Muscle layer of duodenum (tissue), 2 donors: ENCODE measurements at regions not wholly inside any gene's neighbourhood (a gene's known extent, or its start where the extent isn't known, plus 50 kb on each side); places are given as distances from the start of the nearest gene placed in this dataset.

Source experiments
- H3K27ac ChIP-seq: one replicate; pipeline ENCODE4 v1.7.0; 2013; ENCODE audit warnings: mild to moderate bottlenecking, low read length
- H3K27me3 ChIP-seq: one replicate; pipeline ENCODE4 v1.7.0; 2013; ENCODE audit warnings: low read depth, mild to moderate bottlenecking, control low read depth, low read length
- H3K36me3 ChIP-seq, 2 donors: one replicate each; pipeline ENCODE4 v1.7.0; 2013; ENCODE audit warnings: low read length in 2 of 2, control low read depth in 1 of 2, mild to moderate bottlenecking in 1 of 2; ENCODE audit not compliant: insufficient read depth in 2 of 2, control insufficient read depth in 1 of 2
- H3K4me1 ChIP-seq, 2 donors: one replicate each; pipeline ENCODE4 v1.7.0; 2013; ENCODE audit warnings: low read length in 2 of 2, mild to moderate bottlenecking in 2 of 2, control low read depth in 1 of 2, moderate library complexity in 1 of 2; ENCODE audit not compliant: insufficient read depth in 2 of 2, control insufficient read depth in 1 of 2
- H3K4me3 ChIP-seq, 2 donors: one replicate each; pipeline ENCODE4 v1.7.0; 2013; ENCODE audit warnings: low read length in 2 of 2, low read depth in 1 of 2, mild to moderate bottlenecking in 1 of 2
- H3K9me3 ChIP-seq, 2 donors: one replicate each; pipeline ENCODE4 v1.7.0; 2013; ENCODE audit warnings: low read length in 2 of 2, control low read depth in 1 of 2, mild to moderate bottlenecking in 1 of 2; ENCODE audit not compliant: control insufficient read depth in 1 of 2
- donor health status: healthy.

DNA sequence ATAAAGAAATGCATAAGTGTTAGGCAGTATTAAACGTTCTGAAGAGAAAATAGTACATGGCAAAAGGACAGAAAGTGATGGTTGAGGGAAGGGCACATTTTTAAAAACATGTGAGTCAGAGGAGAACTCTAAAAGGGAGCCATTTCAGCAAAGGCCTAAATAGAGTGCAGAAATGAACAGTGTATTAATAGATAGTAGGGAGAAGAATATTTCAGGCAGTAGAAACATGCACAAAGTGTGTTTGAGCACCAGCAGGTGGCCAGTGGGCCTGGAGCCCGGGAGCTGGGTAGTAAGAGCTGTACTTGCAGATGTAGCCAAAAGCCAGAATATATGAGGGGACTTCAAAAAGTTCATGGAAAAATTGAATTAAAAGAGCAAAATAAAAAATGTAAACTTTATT, 288.1 kb upstream of the FIGN start:
- Histone ChIP-seq H3K27ac (no peak overlapping the region), H3K4me1 (no peaks in the 10 kb centered on the region), H3K4me3 (no peak overlapping the region), H3K36me3 (no peaks in the 10 kb centered on the region), H3K27me3 (no peaks in the 10 kb centered on the region), H3K9me3 (no peaks in the 10 kb centered on the region)

DNA sequence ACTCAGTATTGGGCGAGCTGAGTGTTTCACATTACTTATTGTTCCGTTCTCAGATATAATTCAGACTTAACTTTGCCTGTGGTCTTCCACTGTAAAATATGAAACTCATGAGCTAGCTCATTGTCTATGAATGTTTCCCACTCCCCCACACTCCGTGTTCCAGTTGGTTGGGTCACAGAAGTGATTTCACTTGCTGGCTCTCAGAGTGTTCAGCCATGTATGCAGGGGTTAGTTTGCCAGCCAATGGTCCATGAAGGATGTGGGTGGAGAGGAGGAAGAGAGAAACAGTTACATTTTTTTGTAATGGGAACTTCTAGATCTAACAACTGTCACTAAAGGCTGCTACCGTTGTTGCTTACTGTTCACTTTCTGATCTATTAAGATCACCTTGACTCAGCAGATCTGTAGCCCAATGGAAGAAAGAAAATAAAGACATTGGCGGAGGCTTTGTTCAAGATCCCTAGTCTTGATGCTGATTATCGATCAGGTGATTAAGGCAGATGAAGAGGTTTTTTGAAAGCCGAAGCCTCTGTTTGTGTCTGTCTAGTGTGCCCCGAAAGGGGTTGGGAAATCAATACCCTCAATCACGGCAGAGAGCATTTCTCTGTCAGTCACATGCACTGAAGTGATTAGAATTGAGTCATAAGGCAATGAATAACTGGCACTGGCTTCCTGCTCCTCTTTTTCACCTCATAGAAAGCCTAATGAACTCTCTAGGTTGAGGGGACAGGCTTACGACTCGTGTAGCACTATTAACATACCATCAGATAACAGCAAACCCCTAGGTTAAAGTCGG, 279.7 kb upstream of the FIGN start:
- no peaks in the 10 kb centered on the region for H3K27me3 ChIP-seq
- H3K4me1 ChIP-seq, result no peaks in the 10 kb centered on the region
- H3K36me3 ChIP-seq, result no peaks in the 10 kb centered on the region
- H3K9me3 ChIP-seq, result no peaks in the 10 kb centered on the region
- no peak overlapping the region for H3K4me3 ChIP-seq
- no peak overlapping the region for H3K27ac ChIP-seq

DNA sequence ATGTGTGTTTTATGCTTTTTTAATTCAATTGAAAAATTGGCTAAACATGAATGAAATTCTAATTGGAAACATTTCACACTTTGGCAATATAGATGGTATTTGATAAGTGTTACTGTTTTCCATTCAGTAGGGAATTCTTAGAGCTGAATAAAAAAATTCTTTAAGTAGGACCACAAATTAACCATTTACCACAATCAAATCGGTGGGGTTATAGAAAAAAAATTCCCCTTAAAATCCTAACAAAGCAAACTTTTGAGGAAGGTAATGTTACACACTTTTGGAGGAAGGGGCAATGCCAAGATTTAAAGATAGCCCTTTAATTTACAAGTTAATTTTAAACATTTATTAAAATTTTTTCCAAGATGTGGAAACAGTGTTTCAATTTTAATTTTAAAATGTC, 279.0 kb upstream of the FIGN start:
- Histone ChIP-seq H3K27me3 (no peaks in the 10 kb centered on the region), H3K9me3 (no peaks in the 10 kb centered on the region), H3K4me1 (no peaks in the 10 kb centered on the region), H3K4me3 (no peak overlapping the region), H3K27ac (no peak overlapping the region), H3K36me3 (no peaks in the 10 kb centered on the region)

DNA sequence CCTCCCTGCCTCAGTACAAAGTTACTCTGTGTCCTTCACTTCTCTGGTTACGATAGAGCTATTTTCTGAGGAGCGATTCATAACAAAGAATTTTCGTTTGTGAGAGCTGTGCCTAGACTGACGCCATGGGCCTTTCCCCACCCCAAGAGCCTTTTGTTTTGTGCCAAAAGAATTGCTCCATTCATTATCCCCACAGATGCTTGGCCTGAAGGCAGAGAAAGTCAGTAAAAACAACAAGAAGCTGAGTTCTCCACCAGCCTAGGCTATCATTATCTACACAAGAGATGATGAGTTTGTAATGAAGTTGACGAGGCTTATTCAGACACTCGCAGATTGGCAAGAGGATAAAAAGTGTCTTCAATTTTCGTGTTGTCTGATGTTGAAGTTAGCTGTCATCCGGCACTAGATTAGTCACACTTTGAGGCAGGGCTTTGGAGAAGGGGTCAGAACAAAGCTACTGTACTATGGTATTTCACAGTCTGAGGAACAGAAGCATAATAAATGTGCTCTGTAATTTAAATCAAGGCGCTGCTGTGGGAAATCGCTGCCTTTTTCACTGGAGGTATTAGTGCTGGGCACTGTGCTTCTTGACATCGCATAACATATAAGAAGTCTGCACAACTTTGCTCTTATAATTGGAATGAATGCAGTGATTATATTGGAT, 278.4 kb upstream of the FIGN start:
- no peaks in the 10 kb centered on the region for H3K27me3 ChIP-seq
- H3K27ac ChIP-seq, result no peak overlapping the region
- no peak overlapping the region for H3K4me3 ChIP-seq
- H3K9me3 ChIP-seq, result no peaks in the 10 kb centered on the region
- H3K36me3 ChIP-seq, result no peaks in the 10 kb centered on the region
- H3K4me1 ChIP-seq, result no peaks in the 10 kb centered on the region

DNA sequence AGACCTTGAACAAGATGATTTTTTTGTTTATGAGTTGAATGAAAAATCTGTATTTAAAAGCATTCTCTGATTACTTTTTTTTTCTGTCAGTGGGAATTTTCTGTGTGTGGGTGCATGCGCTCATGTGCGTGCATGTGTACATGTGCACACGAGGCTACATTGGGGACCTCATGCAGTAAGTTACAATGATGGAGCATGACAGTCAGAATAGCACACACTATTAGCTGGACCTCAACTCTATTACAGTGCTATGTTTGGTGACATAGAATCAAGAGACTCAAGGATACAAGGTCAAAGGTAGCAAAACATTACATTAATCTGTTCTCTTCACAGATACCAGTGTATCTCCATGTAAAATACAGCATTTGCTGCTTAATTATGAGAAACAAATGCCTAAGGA, 276.8 kb upstream of the FIGN start:
- no peaks in the 10 kb centered on the region for H3K4me1 ChIP-seq
- no peak overlapping the region for H3K27ac ChIP-seq
- H3K36me3 ChIP-seq, result no peaks in the 10 kb centered on the region
- H3K27me3 ChIP-seq, result no peaks in the 10 kb centered on the region
- H3K9me3 ChIP-seq, result no peaks in the 10 kb centered on the region
- no peak overlapping the region for H3K4me3 ChIP-seq

DNA sequence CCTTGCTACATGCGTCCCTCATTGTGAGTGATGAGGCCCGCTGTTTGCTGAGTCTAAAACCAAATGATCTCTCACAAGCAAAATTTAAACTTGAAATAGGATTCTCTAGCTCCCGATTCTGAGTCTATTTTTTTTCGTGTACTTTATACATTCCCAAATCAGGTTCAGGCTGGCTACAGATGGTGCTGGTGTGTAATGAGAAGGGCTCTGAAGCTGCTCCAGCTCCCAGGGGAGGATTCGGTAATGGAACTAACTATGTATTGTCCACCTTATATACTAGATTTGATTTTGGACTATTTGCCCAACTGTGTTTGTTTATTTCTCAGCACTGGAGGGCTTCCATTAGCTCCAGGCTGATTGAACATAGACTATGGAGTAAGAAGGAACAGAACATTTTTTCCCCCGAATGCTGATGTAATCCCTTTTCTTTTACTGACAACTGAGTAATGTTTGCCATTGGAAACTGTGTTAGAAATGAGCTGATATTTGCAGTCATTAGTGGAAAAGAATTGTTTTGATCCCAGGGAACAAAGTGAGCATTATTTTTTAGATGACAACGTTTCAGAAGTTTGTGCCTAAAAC, 274.0 kb upstream of the FIGN start:
- H3K27me3 ChIP-seq, result no peaks in the 10 kb centered on the region
- no peak overlapping the region for H3K4me3 ChIP-seq
- no peaks in the 10 kb centered on the region for H3K36me3 ChIP-seq
- H3K9me3 ChIP-seq, result no peaks in the 10 kb centered on the region
- no peaks in the 10 kb centered on the region for H3K4me1 ChIP-seq
- H3K27ac ChIP-seq, result peak overlapping the region; percentile 27

DNA sequence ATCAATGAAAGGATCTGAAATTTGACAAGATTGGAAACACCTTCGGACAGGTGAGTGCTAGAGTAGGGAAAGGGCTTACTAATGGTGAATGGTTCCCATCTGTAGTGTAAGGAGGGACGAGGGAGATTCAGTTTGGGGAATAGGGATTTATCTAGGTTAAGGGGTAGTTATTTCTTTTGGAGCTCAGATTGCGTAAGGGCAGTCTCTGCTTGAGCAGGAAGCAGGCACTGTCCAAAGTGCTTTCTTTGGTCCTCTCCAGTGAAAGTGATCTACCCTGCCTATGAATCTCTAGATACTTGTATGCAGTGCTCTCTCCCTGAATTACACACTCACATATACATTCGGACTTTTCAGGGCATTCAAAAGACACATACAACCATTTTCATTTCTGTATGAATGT, 272.9 kb upstream of the FIGN start:
- H3K4me3 ChIP-seq, result no peak overlapping the region
- H3K9me3 ChIP-seq, result no peaks in the 10 kb centered on the region
- no peak overlapping the region for H3K27ac ChIP-seq
- H3K4me1 ChIP-seq, result no peaks in the 10 kb centered on the region
- no peaks in the 10 kb centered on the region for H3K27me3 ChIP-seq
- no peaks in the 10 kb centered on the region for H3K36me3 ChIP-seq

DNA sequence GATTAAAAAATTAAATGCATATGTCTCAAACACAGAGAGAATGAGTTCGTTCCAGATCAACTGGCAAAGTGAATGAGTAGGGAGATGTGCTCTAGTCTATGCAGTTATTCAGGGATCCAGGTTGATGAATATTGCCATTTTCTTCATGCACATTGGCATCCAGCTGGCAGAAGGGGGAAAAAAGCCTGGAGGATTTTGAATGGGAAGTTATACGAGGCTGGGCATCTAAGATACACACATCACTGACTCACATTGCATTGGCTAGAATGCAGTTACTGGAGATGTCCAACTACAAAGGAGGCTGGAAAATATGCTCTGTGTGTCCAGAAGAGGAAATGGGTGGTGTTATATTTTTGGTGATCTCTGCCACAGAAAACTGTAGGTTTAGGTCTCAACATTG, 270.9 kb upstream of the FIGN start:
- Histone ChIP-seq H3K27me3 (no peaks in the 10 kb centered on the region), H3K9me3 (no peaks in the 10 kb centered on the region), H3K4me1 (no peaks in the 10 kb centered on the region), H3K27ac (no peak overlapping the region), H3K4me3 (no peak overlapping the region), H3K36me3 (no peaks in the 10 kb centered on the region)

DNA sequence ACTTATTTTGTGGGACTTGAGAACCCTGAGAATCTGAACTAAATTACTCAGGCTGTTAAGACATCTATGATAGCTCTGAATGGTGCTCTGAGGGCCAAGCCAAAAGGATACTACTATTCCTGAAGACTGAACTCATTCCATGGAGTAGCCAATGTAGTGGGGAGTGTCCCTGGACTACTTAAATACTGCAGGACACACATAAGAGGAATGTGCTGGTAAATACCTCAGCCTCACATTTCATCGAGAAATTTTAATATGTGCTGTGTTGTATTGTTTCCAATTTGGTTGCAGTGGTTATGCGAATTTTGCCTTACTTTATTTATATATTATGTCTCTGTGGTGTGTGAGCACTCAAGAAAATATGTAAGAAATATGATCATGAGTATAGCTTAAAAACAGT, 264.4 kb upstream of the FIGN start:
- Histone ChIP-seq H3K9me3 (no peaks in the 10 kb centered on the region), H3K4me3 (no peak overlapping the region), H3K27me3 (no peaks in the 10 kb centered on the region)

DNA sequence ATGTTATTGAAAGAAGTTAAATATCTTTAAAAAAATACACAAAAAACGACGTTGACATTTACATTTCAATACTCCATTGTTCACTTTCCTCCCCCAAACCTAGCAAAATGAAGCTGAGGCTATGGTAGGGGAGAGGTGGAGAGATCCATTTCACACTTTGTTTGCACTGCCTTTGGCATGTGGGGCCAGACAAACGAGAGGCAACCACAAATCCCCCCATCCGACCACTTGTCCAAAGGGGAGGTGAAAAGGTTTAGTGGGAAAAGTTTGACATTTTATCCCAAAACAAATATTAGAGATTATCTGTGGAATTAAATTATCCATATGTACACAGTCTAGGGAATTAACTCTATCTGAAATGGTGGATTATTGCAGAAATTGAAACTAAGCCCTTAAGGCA, 261.7 kb upstream of the FIGN start:
- no peaks in the 10 kb centered on the region for H3K9me3 ChIP-seq
- no peaks in the 10 kb centered on the region for H3K27me3 ChIP-seq
- no peaks in the 10 kb centered on the region for H3K36me3 ChIP-seq
- H3K4me3 ChIP-seq, result no peak overlapping the region
- H3K4me1 ChIP-seq, result no peaks in the 10 kb centered on the region
- no peak overlapping the region for H3K27ac ChIP-seq

More for the DNA sequence above, 264.4 kb upstream of the FIGN start:
- H3K36me3 ChIP-seq, result no peaks in the 10 kb centered on the region
- no peak overlapping the region for H3K27ac ChIP-seq
- no peaks in the 10 kb centered on the region for H3K4me1 ChIP-seq

DNA sequence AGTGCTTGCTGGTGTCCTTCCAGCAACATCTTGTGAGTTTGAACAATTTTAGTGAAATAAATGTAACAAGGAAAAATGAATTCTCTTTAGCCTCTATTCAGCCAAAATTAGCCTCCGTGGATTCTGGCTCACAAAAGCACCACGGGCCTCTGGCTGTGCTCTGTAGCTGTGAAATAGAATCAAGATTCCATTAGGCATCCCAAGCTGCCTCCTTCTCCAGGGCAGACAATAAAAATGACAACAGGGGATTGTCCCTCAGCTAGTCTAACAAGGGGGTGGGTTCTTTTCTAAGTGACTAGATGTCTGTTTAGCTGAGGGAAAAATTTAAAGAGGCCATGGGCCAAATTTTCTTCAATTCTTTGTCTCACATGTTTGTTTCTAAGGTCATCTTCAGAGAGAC, 254.7 kb upstream of the FIGN start:
- H3K4me3 ChIP-seq, result no peak overlapping the region
- no peaks in the 10 kb centered on the region for H3K27me3 ChIP-seq
- H3K36me3 ChIP-seq, result no peaks in the 10 kb centered on the region
- no peaks in the 10 kb centered on the region for H3K4me1 ChIP-seq
- no peaks in the 10 kb centered on the region for H3K9me3 ChIP-seq
- H3K27ac ChIP-seq, result no peak overlapping the region
